HL-60 (cell line): ENCODE measurements at regions not wholly inside any gene's neighbourhood (a gene's known extent, or its start where the extent isn't known, plus 50 kb on each side); places are given as distances from the start of the nearest gene placed in this dataset.

Experiments
- DNase-seq, 2 experiments: peaks; one replicate each; pipeline ENCODE4 v3.0.0-alpha.2; 2010 to 2020; ENCODE audit warnings: low read depth in 1 of 2, low spot score in 1 of 2
- H3K27ac ChIP-seq: fragments of 250-450 bp; sonication (Bioruptor Pico); replicated peaks from 2 replicates; pipeline ENCODE4 v1.5.1; 2020; ENCODE audit warnings: mild to moderate bottlenecking, moderate library complexity
- H3K27me3 ChIP-seq: fragments of 250-450 bp; sonication (Bioruptor Pico); 2 replicates; pipeline ENCODE4 v1.5.1; 2021; ENCODE audit warnings: mild to moderate bottlenecking, moderate library complexity; ENCODE audit not compliant: insufficient read depth, poor library complexity, severe bottlenecking
- H3K4me3 ChIP-seq: replicated peaks from 2 replicates; pipeline ENCODE4 v1.5.1; 2011; ENCODE audit warnings: mild to moderate bottlenecking, control low read depth, low read length; ENCODE audit not compliant: insufficient read depth
- GABPA ChIP-seq: IDR thresholded peaks from 2 replicates; pipeline ENCODE4 v1.6.1; 2012; ENCODE audit warnings: low read depth
- POLR2AphosphoS5 ChIP-seq: IDR thresholded peaks from 2 replicates; pipeline ENCODE4 v1.6.1; 2012; ENCODE audit warnings: low read depth
- SPI1 ChIP-seq: IDR thresholded peaks from 2 replicates; pipeline ENCODE4 v1.6.1; 2012; ENCODE audit warnings: low read depth, mild to moderate bottlenecking, borderline replicate concordance
- TF ChIP-seq, protein P1 (sequence below): IDR thresholded peaks from 2 replicates; pipeline ENCODE4 v1.6.1; 2012; ENCODE audit warnings: low read depth; ENCODE audit not compliant: insufficient replicate concordance
- TF ChIP-seq, protein P2 (sequence below): IDR thresholded peaks from one replicate; pipeline ENCODE4 v1.5.1; 2011; ENCODE audit warnings: low read length, control low read depth, inconsistent platforms; ENCODE audit not compliant: insufficient read depth

DNA sequence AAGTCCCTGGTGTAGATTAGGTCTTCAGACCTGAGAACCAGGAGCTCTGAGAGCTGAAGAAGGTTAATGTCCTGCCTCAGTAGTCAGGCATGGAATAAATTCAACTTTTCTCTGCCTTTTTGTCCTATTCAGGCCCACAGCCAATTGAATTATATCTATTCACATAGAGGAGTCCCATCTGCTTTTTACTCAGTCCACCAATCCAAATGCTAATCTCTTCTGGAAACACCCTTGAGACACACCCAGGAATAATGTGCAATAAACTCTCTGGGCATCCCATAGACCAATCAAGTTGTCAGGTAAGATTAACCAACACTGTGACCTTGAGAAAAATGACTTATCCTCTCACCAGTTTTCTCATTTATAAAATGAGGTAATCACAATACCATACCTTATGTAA, 129.4 kb downstream of the MEX3B start:
- TF ChIP-seq SPI1: no peak
- no peak for TF ChIP-seq GABPA
- TF ChIP-seq, protein P1, sequence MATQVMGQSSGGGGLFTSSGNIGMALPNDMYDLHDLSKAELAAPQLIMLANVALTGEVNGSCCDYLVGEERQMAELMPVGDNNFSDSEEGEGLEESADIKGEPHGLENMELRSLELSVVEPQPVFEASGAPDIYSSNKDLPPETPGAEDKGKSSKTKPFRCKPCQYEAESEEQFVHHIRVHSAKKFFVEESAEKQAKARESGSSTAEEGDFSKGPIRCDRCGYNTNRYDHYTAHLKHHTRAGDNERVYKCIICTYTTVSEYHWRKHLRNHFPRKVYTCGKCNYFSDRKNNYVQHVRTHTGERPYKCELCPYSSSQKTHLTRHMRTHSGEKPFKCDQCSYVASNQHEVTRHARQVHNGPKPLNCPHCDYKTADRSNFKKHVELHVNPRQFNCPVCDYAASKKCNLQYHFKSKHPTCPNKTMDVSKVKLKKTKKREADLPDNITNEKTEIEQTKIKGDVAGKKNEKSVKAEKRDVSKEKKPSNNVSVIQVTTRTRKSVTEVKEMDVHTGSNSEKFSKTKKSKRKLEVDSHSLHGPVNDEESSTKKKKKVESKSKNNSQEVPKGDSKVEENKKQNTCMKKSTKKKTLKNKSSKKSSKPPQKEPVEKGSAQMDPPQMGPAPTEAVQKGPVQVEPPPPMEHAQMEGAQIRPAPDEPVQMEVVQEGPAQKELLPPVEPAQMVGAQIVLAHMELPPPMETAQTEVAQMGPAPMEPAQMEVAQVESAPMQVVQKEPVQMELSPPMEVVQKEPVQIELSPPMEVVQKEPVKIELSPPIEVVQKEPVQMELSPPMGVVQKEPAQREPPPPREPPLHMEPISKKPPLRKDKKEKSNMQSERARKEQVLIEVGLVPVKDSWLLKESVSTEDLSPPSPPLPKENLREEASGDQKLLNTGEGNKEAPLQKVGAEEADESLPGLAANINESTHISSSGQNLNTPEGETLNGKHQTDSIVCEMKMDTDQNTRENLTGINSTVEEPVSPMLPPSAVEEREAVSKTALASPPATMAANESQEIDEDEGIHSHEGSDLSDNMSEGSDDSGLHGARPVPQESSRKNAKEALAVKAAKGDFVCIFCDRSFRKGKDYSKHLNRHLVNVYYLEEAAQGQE: no peak
- TF ChIP-seq POLR2AphosphoS5: no peak
- TF ChIP-seq, protein P2, sequence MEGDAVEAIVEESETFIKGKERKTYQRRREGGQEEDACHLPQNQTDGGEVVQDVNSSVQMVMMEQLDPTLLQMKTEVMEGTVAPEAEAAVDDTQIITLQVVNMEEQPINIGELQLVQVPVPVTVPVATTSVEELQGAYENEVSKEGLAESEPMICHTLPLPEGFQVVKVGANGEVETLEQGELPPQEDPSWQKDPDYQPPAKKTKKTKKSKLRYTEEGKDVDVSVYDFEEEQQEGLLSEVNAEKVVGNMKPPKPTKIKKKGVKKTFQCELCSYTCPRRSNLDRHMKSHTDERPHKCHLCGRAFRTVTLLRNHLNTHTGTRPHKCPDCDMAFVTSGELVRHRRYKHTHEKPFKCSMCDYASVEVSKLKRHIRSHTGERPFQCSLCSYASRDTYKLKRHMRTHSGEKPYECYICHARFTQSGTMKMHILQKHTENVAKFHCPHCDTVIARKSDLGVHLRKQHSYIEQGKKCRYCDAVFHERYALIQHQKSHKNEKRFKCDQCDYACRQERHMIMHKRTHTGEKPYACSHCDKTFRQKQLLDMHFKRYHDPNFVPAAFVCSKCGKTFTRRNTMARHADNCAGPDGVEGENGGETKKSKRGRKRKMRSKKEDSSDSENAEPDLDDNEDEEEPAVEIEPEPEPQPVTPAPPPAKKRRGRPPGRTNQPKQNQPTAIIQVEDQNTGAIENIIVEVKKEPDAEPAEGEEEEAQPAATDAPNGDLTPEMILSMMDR: no peak
- Histone ChIP-seq H3K4me3 (no peak overlapping the region), H3K27ac (no peak overlapping the region), H3K27me3 (no peaks in the 10 kb centered on the region)
- DNase-seq: no peak

DNA sequence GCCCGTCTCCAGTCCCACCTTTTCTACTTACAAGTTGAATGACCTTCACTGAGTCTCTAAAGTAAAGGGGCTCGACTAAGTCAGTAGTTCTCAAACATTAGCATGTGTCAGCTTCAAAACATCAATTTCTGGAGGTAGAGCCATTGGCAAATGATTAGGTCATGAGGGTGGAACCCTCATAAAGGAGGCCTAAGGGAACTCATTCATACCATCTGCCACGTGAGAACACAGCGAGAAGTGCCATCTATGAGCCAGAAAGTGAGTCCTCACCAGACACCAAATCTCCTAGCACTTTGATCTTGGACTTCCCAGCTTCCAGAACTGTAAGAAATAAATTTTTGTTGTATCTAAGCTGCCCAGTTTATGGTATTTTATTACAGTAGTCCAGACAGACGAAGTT, 129.8 kb downstream of the MEX3B start:
- H3K4me3 ChIP-seq: no peak overlapping the region
- H3K27ac ChIP-seq: no peak overlapping the region
- DNase-seq: no peak
- TF ChIP-seq, protein P2: no peak
- TF ChIP-seq SPI1 (no peak), GABPA (no peak), POLR2AphosphoS5 (no peak)
- TF ChIP-seq, protein P1: no peak
- H3K27me3 ChIP-seq: no peaks in the 10 kb centered on the region

DNA sequence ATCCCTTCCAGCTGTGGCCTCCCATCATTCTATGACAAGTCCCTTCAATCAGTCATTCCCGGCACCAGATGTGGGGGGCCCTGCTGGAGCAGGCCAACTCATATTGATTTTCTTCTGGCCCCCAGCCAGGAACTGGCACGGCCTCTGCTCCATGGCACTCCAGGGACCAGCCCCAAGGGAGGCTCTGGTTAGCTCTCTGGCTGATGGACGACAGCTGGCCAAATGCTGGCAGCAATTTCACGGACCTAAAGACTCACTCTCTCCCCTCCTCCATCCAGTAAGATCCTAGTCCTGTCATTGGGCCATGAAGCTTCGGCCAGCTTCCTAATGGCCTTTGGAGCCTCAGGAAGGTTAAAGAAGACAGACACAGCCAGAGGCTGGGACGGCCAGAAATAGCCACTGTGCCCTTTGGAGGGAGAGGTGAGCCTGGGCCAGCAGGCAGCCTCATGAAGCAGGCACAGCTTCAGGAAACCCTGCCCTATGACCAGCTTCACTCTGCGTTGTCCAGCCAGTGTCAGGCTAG, 131.0 kb downstream of the MEX3B start:
- DNase-seq: no peak
- no peaks in the 10 kb centered on the region for H3K27me3 ChIP-seq
- H3K4me3 ChIP-seq: no peak overlapping the region
- H3K27ac ChIP-seq: no peak overlapping the region
- TF ChIP-seq, protein P1: no peak

DNA sequence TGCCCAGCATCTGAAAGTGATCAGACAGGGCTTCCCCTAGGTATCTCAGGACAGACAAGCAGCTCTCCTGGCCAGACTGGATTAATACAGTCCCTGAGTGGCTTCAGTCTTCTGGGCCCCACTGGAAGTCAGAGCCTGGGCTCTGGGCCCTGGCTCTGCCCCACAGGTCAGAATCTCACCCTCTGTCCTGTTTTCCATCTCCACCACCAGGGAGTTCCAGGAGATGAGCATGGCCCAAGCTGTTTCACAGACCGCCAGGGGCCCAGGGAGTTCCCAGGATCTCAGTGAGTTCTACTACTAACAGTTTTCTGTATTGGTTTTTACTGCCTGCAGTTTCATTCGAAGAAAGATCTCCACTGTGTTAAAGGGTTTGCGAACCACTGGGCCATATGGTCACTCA, 131.5 kb downstream of the MEX3B start:
- no peaks in the 10 kb centered on the region for H3K27me3 ChIP-seq
- H3K4me3 ChIP-seq: no peak overlapping the region
- H3K27ac ChIP-seq: no peak overlapping the region
- DNase-seq: no peak
- TF ChIP-seq, protein P2: no peak
- TF ChIP-seq GABPA: no peak
- no peak for TF ChIP-seq POLR2AphosphoS5
- TF ChIP-seq, protein P1: no peak
- TF ChIP-seq SPI1: no peak
